A673 (cell line): ENCODE measurements at regions not wholly inside any gene's neighbourhood (a gene's known extent, or its start where the extent isn't known, plus 50 kb on each side); places are given as distances from the start of the nearest gene placed in this dataset.

Experiments
- BruUV-seq: library from RNA; stranded (reverse); fragments of 400-500 nt; replicated peaks from 2 replicates; lab custom pipeline; 2021; lab: Mats Ljungman, UMichigan
- CTCF ChIA-PET: fragments of 300-600 bp; sonication (Branson Sonifier 250); formaldehyde crosslinking; loops from one replicate; lab custom pipeline; 2022; ENCODE audit warnings: antibody characterized with exemption; lab: Charles Lee
- POLR2A ChIA-PET: fragments of 300-600 bp; sonication (Branson Sonifier 250); formaldehyde crosslinking; loops from one replicate; lab custom pipeline; 2022; ENCODE audit warnings: antibody characterized with exemption; ENCODE audit not compliant: low non-redundant PET; lab: Charles Lee
- DNase-seq: peaks from one replicate; pipeline ENCODE4 v3.0.0-alpha.2; 2015; ENCODE audit warnings: low spot score
- H3K27ac ChIP-seq: fragments of 200-600 bp; sonication (generic); 2 replicates; pipeline ENCODE4 v1.5.1; 2016; ENCODE audit warnings: mixed run types, low read depth, mild to moderate bottlenecking, mixed read lengths, antibody characterized with exemption, low read length; ENCODE audit not compliant: poor library complexity, severe bottlenecking
- H3K27me3 ChIP-seq: fragments of 200-600 bp; sonication (generic); replicated peaks from 2 replicates; pipeline ENCODE4 v1.6.1; 2017; ENCODE audit warnings: mixed run types, low read depth, mild to moderate bottlenecking, mixed read lengths, antibody characterized with exemption, low read length; ENCODE audit not compliant: insufficient read depth, poor library complexity
- H3K36me3 ChIP-seq: fragments of 200-600 bp; sonication (generic); 2 replicates; pipeline ENCODE4 v1.6.1; 2016; ENCODE audit warnings: mixed run types, mild to moderate bottlenecking, mixed read lengths, antibody characterized with exemption, low read length; ENCODE audit not compliant: insufficient read depth, poor library complexity, severe bottlenecking
- H3K4me1 ChIP-seq: fragments of 200-600 bp; sonication (generic); 2 replicates; pipeline ENCODE4 v1.6.1; 2017; ENCODE audit warnings: mixed run types, mild to moderate bottlenecking, mixed read lengths, antibody characterized with exemption, low read length; ENCODE audit not compliant: insufficient read depth, poor library complexity, severe bottlenecking
- H3K4me3 ChIP-seq: fragments of 200-600 bp; sonication (generic); 2 replicates; pipeline ENCODE4 v1.5.1; 2016; ENCODE audit warnings: low read depth, mixed run types, mild to moderate bottlenecking, mixed read lengths, low read length; ENCODE audit not compliant: poor library complexity, severe bottlenecking
- H3K9me3 ChIP-seq: fragments of 200-600 bp; sonication (generic); 2 replicates; pipeline ENCODE4 v1.6.1; 2016; ENCODE audit warnings: mixed run types, low read depth, mild to moderate bottlenecking, mixed read lengths, antibody characterized with exemption, low read length; ENCODE audit not compliant: poor library complexity, severe bottlenecking
- CTCF ChIP-seq: fragments of 300-800, 200-600 bp; sonication (generic); conservative IDR thresholded peaks from 2 replicates; pipeline ENCODE4 v1.5.1; 2017; ENCODE audit warnings: low read depth, mild to moderate bottlenecking, antibody characterized with exemption, low read length, moderate library complexity, mixed read lengths
- EZH2 ChIP-seq: fragments of 200-600 bp; sonication (generic); IDR thresholded peaks from 2 replicates; pipeline ENCODE4 v1.6.1; 2017; ENCODE audit warnings: borderline replicate concordance, low read depth, mild to moderate bottlenecking, mixed read lengths, antibody characterized with exemption, low read length; ENCODE audit not compliant: poor library complexity, severe bottlenecking
- intact Hi-C: fragments of 100-400 bp; cut with micrococcal nuclease; formaldehyde crosslinking; loops from one replicate; pipeline ENCODE4 v1.10.0; 2022; ENCODE audit not compliant: unreplicated experiment

- no peak for DNase-seq
- Histone ChIP-seq H3K9me3 (no peaks in the 10 kb centered on the region), H3K4me1 (no peaks in the 10 kb centered on the region), H3K4me3 (no peak overlapping the region), H3K27ac (no peak overlapping the region), H3K36me3 (no peaks in the 10 kb centered on the region), H3K27me3 (no peaks in the 10 kb centered on the region)
- CTCF ChIA-PET: no interaction called here
- intact Hi-C loops: no loop called here
- TF ChIP-seq EZH2: no peak
- TF ChIP-seq CTCF: no peak
- no TSS peak for BruUV-seq
- POLR2A ChIA-PET: no interaction called here
These were observed 469.6 kb upstream of the VRK2 start for GRCh38 chr2:57576983-57577382.

- no peak overlapping the region for H3K4me3 ChIP-seq
- H3K4me1 ChIP-seq: no peaks in the 10 kb centered on the region
- H3K27ac ChIP-seq: no peak overlapping the region
- ChIA-PET POLR2A (no interaction called here), CTCF (no interaction called here)
- no peaks in the 10 kb centered on the region for H3K27me3 ChIP-seq
- no peaks in the 10 kb centered on the region for H3K36me3 ChIP-seq
- DNase-seq: no peak
- H3K9me3 ChIP-seq: no peaks in the 10 kb centered on the region
- intact Hi-C loops: no loop called here
- BruUV-seq: no TSS peak
- no peak for TF ChIP-seq CTCF
- no peak for TF ChIP-seq EZH2
These were observed 448.7 kb upstream of the VRK2 start for GRCh38 chr2:57597940-57598339.

GRCh38 chr2:57598551-57598950 is 448.1 kb upstream of the VRK2 start:
- Histone ChIP-seq H3K4me3 (no peak overlapping the region), H3K4me1 (no peaks in the 10 kb centered on the region), H3K27me3 (no peaks in the 10 kb centered on the region), H3K36me3 (no peaks in the 10 kb centered on the region), H3K9me3 (no peaks in the 10 kb centered on the region), H3K27ac (no peak overlapping the region)
- intact Hi-C loops: no loop called here
- BruUV-seq: no TSS peak
- no peak for DNase-seq
- CTCF ChIA-PET: no interaction called here
- TF ChIP-seq CTCF (no peak), EZH2 (no peak)
- POLR2A ChIA-PET: no interaction called here
